ENCODE measurements at regions not wholly inside any gene's neighbourhood (a gene's known extent, or its start where the extent isn't known, plus 50 kb on each side); places are given as distances from the start of the nearest gene placed in this dataset.

DNA sequence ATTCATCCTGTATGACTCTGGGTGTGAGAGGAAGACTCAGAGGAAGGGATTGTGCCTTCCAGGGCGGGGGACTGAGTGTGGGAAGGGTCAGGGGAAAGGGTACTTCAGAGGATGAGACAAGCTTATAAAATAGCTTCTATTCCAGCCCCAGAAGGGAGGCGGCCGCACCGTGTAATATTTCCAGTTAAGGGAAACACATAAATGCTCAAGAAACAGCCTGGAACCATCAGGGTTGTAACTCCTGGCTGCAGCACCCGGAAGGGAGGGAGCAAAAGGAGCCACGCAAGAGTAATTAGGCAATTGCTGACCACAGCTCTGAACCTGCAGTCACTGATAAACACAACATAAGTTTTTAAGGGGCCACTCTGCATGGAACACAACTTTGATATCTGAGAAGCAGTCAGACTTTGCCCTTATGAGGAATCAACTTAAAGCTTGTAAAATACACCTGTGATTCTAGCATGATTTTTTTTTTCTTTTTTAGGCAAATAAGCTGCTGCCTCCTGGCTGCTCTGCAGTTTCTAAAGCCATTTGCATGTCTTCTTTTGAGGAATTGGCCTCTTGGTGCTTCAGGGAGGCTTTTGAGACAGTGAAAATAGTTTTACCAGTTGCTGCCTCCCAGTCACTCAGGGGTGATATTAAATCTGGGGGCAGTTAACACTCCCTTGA is 382.7 kb downstream of the ENC1 start:
- DNase-seq (ENCODE audit: low spot score) = no peak

DNA sequence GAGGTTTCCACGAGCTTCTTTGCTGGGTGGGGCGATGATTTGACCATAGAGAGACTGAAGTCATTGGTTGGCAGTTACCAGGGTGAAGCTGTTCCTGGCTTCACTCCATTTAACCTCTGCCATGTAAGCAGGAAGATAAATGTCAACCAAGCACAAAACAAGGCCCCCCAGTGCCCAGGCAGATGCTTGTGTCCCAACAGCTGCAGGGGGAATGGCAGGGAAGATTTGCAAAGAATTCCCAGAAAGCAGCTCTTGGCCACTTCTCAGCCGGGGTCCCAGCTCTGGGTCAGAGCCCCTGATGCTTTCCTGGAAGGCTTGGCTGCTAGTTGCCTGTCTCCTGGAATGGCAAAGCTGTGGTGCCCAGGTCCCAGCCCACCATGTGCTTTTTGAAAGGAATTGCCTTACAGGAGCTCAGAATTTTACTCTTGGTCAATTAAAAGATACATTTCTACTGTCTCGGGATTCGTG is 383.4 kb downstream of the ENC1 start:
- DNase-seq (ENCODE audit: low spot score) = no peak

DNA sequence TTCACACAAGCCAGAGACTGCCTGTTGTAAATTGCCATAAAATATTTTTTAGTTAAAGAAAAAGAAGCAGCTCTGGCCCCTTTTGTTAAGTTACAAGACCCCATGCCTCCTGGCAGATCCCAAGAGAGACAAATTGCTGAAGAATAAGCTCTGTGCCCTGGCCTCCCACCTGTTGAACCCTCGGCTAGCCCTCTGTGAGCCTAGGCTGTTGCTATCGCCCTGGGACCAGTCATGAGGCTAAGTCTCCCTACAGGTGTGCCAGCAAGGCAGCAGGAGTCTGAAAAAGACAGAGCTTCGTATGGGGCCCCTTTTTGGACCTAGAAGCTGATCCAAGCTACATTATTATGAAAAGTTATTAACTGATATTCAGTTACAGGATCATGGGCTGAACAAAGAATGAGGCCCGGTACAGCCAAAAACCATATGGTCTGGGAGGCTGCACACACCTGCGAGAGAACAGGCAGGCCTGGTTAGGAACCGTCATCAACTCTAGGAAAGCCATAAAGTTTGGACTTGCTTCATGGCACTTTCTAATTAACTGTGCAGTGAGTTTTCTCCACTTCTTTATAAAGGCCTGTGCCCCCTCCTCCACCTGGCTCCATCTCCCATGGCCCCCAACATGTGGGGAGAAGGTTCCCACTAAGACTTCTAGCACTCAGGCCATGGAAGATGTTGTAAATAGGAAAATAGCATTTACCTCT is 384.7 kb downstream of the ENC1 start:
- no peak for DNase-seq (ENCODE audit: low spot score)

GRCh38 chr5:74254257-74254656 is 386.3 kb downstream of the ENC1 start:
- no peak for DNase-seq (ENCODE audit: low spot score)

DNA sequence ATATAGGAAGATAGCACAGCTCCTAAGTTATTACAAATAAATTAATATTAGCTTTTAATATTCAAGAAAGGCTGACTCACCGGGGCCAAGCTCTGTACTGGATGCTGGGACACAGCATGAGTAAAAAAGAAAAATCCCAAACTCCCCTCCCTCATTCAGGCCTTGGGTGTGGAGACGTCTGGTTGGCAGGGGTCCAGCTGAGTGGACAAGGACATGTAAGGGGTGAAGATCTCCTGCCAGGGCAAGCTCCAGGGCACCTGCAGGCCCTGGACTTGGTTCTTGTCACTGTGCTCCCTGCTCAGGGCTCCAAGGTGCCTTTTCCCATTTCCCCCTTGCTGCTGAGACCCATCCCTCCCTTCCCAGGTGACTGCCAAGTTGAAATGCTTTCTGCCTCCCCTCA is 388.5 kb downstream of the ENC1 start:
- DNase-seq (ENCODE audit: low spot score) = no peak

GRCh38 chr5:74251141-74252035 is 389.1 kb downstream of the ENC1 start:
- no peak for DNase-seq (ENCODE audit: low spot score)

DNA sequence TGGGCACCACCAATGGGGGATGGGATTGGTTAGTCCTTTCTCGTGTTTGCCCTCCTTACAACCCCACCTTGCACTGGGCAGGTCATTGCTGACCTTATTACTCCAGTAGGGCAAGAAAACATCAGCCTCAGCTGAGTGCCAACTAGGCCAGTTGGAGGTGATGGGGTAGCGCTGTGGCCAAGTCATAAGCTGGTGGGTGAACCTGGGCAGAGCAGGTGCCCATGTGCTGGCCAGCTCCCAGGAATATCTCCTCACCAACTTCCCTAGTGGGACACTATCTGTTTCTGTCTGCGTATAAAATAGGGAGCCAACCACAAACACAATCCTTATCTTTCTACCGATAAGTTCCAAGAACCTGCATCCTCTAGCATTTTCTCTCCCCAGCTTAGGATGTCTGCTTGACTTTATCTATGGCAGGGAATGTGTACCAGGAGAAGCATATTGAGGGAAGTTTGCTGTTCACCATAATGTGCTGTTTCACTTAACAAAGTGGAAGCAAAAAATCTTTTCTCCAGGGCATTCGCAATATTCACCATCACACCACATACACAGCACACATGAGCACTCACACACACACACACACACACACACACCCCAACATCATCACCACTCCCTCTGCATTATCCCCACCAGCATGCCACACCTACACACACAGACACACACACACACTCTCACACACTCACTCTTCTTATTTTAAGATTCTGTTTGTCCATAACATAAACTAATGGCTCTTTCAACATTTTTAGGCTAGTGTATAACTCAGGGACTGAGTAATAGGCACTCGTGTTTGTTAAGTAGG is 390.0 kb downstream of the ENC1 start:
- no peak for DNase-seq (ENCODE audit: low spot score)

GRCh38 chr5:74248576-74248975 is 392.0 kb downstream of the ENC1 start:
- DNase-seq (ENCODE audit: low spot score) = no peak

DNA sequence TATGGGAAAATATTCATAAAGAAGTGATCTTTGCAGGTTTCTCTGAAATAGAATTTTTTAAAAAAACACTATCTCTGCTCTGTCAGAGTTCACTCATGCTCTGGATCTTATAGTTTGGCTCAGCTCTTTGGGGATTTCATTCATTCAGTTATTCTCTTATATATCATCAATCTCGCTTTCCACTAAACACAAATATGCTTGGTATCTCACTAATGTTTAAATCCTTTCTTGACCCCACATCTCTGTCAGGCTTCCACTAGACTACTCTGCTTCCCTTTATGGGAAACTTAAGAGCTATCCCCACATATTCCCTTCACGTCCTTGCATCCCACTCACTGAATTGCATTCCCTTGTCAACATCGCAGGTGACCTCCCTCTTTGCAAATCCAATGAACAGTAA is 396.1 kb downstream of the ENC1 start:
- DNase-seq (ENCODE audit: low spot score) = no peak

GRCh38 chr5:74243634-74244033 is 396.9 kb downstream of the ENC1 start:
- no peak for DNase-seq (ENCODE audit: low spot score)

DNA sequence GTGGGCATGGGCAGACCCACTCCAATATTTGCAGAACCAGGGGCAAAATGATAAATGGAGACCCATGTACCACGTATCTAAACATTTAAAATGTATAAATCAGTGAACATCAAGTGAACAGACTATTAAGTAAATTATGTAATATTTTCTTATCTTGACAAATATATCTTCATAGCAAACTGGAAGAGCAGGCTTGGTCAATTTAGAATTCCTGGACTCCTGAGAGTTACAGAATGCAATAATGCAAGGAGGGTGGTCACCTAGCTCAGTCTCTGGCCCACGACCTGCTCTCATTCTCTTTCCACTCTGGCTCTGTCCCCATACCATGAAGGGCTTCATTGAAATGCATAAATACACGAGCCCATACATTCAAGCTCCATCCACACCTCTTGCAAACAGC is 398.0 kb downstream of the ENC1 start:
- DNase-seq (ENCODE audit: low spot score) = no peak

- no peak for DNase-seq (ENCODE audit: low spot score)
Observed at GRCh38 chr5:74241751-74242140, 398.8 kb downstream of the ENC1 start.

GRCh38 chr5:74240783-74241750 is 399.5 kb downstream of the ENC1 start:
- no peak for DNase-seq (ENCODE audit: low spot score)

DNA sequence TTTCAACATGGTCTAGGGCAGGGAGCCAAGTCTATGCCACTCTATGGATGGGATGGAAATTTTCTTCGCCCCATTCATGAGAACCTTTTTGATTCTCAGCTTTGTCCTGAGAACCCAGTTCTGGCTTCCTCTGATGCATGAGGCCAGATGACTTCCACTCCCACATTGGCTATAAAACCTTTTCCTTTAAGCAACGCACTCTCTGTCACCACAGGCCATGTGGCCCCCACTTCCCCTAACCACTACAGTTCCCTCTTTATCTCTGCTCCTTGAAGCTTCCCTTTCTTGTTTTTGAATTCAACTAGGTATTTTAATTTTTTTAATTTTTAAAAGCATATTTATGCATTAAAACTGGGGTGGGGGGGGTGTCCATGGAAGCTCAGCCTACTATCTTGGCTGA is 401.3 kb downstream of the ENC1 start:
- no peak for DNase-seq (ENCODE audit: low spot score)

- DNase-seq (ENCODE audit: low spot score) = no peak
Observed at GRCh38 chr5:74237571-74238145, 402.9 kb downstream of the ENC1 start.

DNA sequence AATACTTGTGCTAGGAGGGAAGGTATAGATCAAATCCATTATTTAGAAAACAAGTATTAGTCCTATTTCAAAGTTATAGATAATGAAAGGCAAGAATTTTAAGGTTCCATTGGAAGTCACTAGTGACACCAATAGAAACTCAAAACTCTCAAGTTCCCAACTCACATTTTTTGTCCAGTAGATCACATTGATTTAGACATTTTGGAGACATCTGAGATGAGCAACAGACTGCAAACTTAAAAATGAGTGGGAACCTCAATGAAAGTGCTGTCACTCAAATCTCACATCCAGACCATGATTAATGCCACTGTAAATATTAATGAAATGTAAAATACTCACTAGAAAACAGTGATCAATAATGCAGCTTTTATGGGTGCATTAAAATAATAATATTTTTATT is 405.0 kb downstream of the ENC1 start:
- no peak for DNase-seq (ENCODE audit: low spot score)

- no peak for DNase-seq (ENCODE audit: low spot score)
Observed at GRCh38 chr5:74233571-74233970, 407.0 kb downstream of the ENC1 start.

- no peak for DNase-seq (ENCODE audit: low spot score)
Observed at GRCh38 chr5:74233091-74233490, 407.4 kb downstream of the ENC1 start.

DNA sequence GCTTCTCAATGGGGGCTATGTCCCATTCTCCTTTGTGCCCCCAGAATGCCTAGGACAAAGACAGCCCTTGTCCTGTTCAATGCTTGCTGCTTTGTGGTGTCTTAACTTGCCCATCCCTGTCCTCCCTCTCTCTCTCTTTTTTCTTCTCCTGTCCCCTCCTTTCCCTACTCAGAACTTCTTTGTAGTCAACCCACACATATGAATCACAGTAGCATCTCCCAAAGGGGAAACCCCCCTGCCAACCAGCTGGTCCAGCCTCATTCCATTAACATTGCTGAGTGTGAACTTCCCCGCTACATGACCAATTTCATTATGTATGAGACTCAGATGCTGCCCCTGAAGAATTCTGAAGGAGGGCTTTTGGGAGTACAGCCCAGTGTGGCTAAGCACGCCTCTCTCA is 408.3 kb downstream of the ENC1 start:
- no peak for DNase-seq (ENCODE audit: low spot score)

DNA sequence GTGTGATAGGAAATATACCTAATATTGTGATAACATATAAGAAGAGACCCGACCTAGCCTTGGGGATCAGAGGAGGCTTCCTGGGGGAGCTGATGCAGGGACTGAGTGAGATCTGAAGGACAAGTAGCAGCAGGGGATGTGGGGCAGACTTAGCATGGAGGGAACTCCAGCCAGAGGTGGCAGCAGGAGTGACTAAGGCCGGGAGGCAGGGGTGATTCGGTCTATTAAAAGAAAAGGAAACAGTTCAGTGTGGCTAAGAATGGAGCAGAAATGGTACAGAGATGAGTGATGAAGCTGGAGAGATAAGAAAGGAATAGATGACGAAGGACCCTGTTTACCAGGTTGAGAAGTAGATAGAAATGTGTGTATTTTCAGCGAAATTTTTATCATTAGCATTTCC is 408.8 kb downstream of the ENC1 start:
- DNase-seq (ENCODE audit: low spot score) = no peak
